GM12878 (cell line): ENCODE measurements at regions not wholly inside any gene's neighbourhood (a gene's known extent, or its start where the extent isn't known, plus 50 kb on each side); places are given as distances from the start of the nearest gene placed in this dataset.

Experiments
- ATAC-seq: fragments of 200-7000 bp; cut with Tn5 transposase; 3 replicates; pipeline ENCODE4 v1.9.1; 2020; ENCODE audit warnings: mild to moderate bottlenecking, moderate library complexity
- BruUV-seq: library from RNA; stranded (reverse); fragments of 400-500 nt; replicated peaks from 2 replicates; lab custom pipeline; 2021; lab: Mats Ljungman, UMichigan
- CTCF ChIA-PET: fragments of 300-600 bp; sonication (Branson Sonifier 250); formaldehyde crosslinking; extraction: SDS; loops from one replicate; lab custom pipeline; 2021; ENCODE audit warnings: inconsistent platforms; lab: Yijun Ruan, JAX
- POLR2A ChIA-PET: fragments of 350-600 bp; formaldehyde crosslinking; extraction: SDS; loops from one replicate; lab custom pipeline; 2021; ENCODE audit warnings: inconsistent platforms; lab: Charles Lee
- RAD21 ChIA-PET: fragments of 300-600 bp; sonication (Branson Sonifier 250); formaldehyde crosslinking; loops from one replicate; lab custom pipeline; 2023; ENCODE audit warnings: antibody characterized with exemption; ENCODE audit not compliant: unreplicated experiment; lab: Charles Lee
- SMC1A ChIA-PET: fragments of 300-600 bp; sonication (Branson Sonifier 250); formaldehyde crosslinking; loops from one replicate; lab custom pipeline; 2023; ENCODE audit not compliant: unreplicated experiment, uncharacterized antibody; lab: Charles Lee
- DNase-seq: peaks from one replicate; pipeline ENCODE4 v3.0.0-alpha.2; 2011; ENCODE audit warnings: low read depth, low spot score
- FAIRE-seq: peaks from 3 replicates; lab custom pipeline; 2011; peaks lifted over from hg19 to GRCh38; lab: Jason Lieb, UNC
- H2AFZ ChIP-seq: 2 replicates; pipeline ENCODE4 v1.6.0; 2011; ENCODE audit warnings: low read depth, low read length, control low read depth; ENCODE audit not compliant: control insufficient read depth
- H3K27ac ChIP-seq: 2 replicates; pipeline ENCODE4 v1.5.1; 2011; ENCODE audit warnings: control low read depth; ENCODE audit not compliant: control insufficient read depth, insufficient read depth
- H3K27me3 ChIP-seq, 2 experiments: replicated peaks in 1 of 2; 2 replicates each; pipeline versions ENCODE4 v1.6.0 to v1.6.1; 2011; ENCODE audit warnings: low read length in 1 of 2; ENCODE audit not compliant: control insufficient read depth in 2 of 2, insufficient read depth in 2 of 2
- H3K36me3 ChIP-seq, 2 experiments: 2 replicates each; pipeline ENCODE4 v1.5.1; 2011; ENCODE audit warnings: low read length in 1 of 2; ENCODE audit not compliant: control insufficient read depth in 2 of 2, insufficient read depth in 2 of 2
- H3K4me1 ChIP-seq: 2 replicates; pipeline ENCODE4 v1.6.1; 2011; ENCODE audit warnings: mild to moderate bottlenecking, low read length, moderate library complexity, mixed read lengths; ENCODE audit not compliant: control insufficient read depth, insufficient read depth
- H3K4me2 ChIP-seq: 2 replicates; pipeline ENCODE4 v1.6.0; 2011; ENCODE audit warnings: control low read depth; ENCODE audit not compliant: control insufficient read depth, insufficient read depth
- H3K4me3 ChIP-seq: fragments of 200-600 bp; sonication (generic); 2 replicates; pipeline ENCODE4 v1.5.1; 2016
- H3K79me2 ChIP-seq: 2 replicates; pipeline ENCODE4 v1.6.0; 2011; ENCODE audit warnings: low read length; ENCODE audit not compliant: control insufficient read depth, insufficient read depth
- H3K9ac ChIP-seq: 2 replicates; pipeline ENCODE4 v1.8.0; 2011; ENCODE audit warnings: low read length, control low read depth, mixed read lengths; ENCODE audit not compliant: control insufficient read depth, insufficient read depth
- H3K9me3 ChIP-seq: replicated peaks from 3 replicates; pipeline ENCODE4 v1.5.1; 2011; ENCODE audit warnings: mild to moderate bottlenecking, low read length; ENCODE audit not compliant: control insufficient read depth, insufficient read depth
- H4K20me1 ChIP-seq: 2 replicates; pipeline ENCODE4 v1.6.0; 2011; ENCODE audit not compliant: control insufficient read depth, insufficient read depth
- MEF2B ChIP-seq: fragments of 450-650 bp; IDR thresholded peaks from 2 replicates; pipeline ENCODE4 v1.6.1; 2018; ENCODE audit warnings: mild to moderate bottlenecking, moderate library complexity; ENCODE audit not compliant: partially characterized antibody, poor library complexity, severe bottlenecking
- RBBP5 ChIP-seq: fragments of 200-600 bp; sonication (generic); conservative IDR thresholded peaks from 2 replicates; pipeline ENCODE4 v1.6.1; 2016
- SIN3A ChIP-seq: IDR thresholded peaks from 2 replicates; pipeline ENCODE4 v1.6.1; 2012; ENCODE audit warnings: low read depth, low read length, improper control_type of control experiment
- TCF12 ChIP-seq: IDR thresholded peaks from 2 replicates; pipeline ENCODE4 v1.6.1; 2011; ENCODE audit warnings: low read depth, mild to moderate bottlenecking, low read length
- WGBS: methylation state at CpG from one replicate; pipeline ENCODE4 v1.1.6; 2016; ENCODE audit warnings: low lambda C conversion rate; ENCODE audit not compliant: insufficient replicate concordance, insufficient coverage; ENCODE audit errors: missing lambda C conversion rate; 5-methylcytosine and 5-hydroxymethylcytosine counted together
- in situ Hi-C: fragments of 300-500 bp; cut with MboI; formaldehyde crosslinking; loops from 9 replicates; pipeline ENCODE4 v1.14.3; 2018; ENCODE audit warnings: mixed read lengths
- intact Hi-C: fragments of 100-400 bp; cut with micrococcal nuclease; formaldehyde crosslinking; loops from one replicate; pipeline ENCODE4 v1.14.2; 2022; ENCODE audit not compliant: unreplicated experiment
- TF ChIP-seq, protein P1 (sequence below): fragments of 450-650 bp; IDR thresholded peaks from 2 replicates; pipeline ENCODE4 v1.6.1; 2016; ENCODE audit warnings: mild to moderate bottlenecking
- TF ChIP-seq, protein P2 (sequence below): fragments of 450-650 bp; IDR thresholded peaks from 2 replicates; pipeline ENCODE4 v1.6.1; 2016; ENCODE audit warnings: mild to moderate bottlenecking
- TF ChIP-seq, protein P3 (sequence below), 3 experiments: IDR thresholded peaks in 2 of 3; conservative IDR thresholded peaks in 1 of 3; 2 replicates each; pipeline ENCODE4 v1.5.1; 2011; ENCODE audit warnings: low read depth in 3 of 3, low read length in 3 of 3, mild to moderate bottlenecking in 3 of 3, control low read depth in 2 of 3, moderate library complexity in 2 of 3, inconsistent platforms in 1 of 3, mixed read lengths in 1 of 3; ENCODE audit not compliant: control insufficient read depth in 2 of 3, insufficient read depth in 1 of 3; ENCODE audit errors: extremely low read depth in 1 of 3
- TF ChIP-seq, protein P4 (sequence below): fragments of 450-650 bp; IDR thresholded peaks from 2 replicates; pipeline ENCODE4 v1.6.1; 2017; ENCODE audit warnings: mild to moderate bottlenecking, low read depth, inconsistent platforms; ENCODE audit not compliant: poor library complexity, severe bottlenecking
- TF ChIP-seq, protein P5 (sequence below): fragments of 150-350 bp; IDR thresholded peaks from 2 replicates; pipeline ENCODE4 v1.6.1; 2016; ENCODE audit warnings: low read depth, low read length
- TF ChIP-seq, protein P6 (sequence below): fragments of 450-650 bp; IDR thresholded peaks from 2 replicates; pipeline ENCODE4 v1.6.1; 2017; ENCODE audit warnings: mild to moderate bottlenecking

DNA sequence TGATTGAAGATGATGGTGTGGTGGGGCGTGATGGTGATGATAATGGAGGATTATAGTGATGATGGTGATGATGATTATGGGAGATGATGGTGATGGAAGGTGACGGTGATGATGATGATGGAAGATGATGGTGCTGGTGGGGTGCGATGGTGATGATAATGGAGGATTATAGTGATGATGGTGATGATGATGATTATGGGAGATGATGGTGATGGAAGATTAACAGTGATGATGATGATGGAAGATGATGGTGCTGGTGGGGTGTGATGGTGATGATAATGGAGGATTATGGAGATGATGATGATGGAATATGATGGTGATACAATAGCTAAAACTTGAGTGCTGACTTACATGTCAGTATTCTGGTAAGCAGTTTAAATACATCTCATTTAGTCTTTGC is 391.0 kb upstream of the EEF2KMT start:
- Histone ChIP-seq H3K4me3 (no peak overlapping the region), H3K4me2 (no peak overlapping the region), H3K9me3 (no peaks in the 10 kb centered on the region), H3K36me3 (no peaks in the 10 kb centered on the region), H4K20me1 (no peaks in the 10 kb centered on the region), H2AFZ (no peak overlapping the region), H3K79me2 (no peaks in the 10 kb centered on the region), H3K9ac (no peak overlapping the region), H3K27me3 (no peaks in the 10 kb centered on the region), H3K27ac (no peak overlapping the region), H3K4me1 (no peaks in the 10 kb centered on the region)
- ChIA-PET RAD21 (no interaction called here), POLR2A (no interaction called here), SMC1A (no interaction called here), CTCF (no interaction called here)
- no peak for DNase-seq
- intact Hi-C loops (no loop called here), in situ Hi-C loops (no loop called here)
- no peak for ATAC-seq
- BruUV-seq, result no TSS peak
- FAIRE-seq, result no peak
- 22% methylated on average over 3 of the region's 3 CpGs for WGBS
- TF ChIP-seq, protein P1, sequence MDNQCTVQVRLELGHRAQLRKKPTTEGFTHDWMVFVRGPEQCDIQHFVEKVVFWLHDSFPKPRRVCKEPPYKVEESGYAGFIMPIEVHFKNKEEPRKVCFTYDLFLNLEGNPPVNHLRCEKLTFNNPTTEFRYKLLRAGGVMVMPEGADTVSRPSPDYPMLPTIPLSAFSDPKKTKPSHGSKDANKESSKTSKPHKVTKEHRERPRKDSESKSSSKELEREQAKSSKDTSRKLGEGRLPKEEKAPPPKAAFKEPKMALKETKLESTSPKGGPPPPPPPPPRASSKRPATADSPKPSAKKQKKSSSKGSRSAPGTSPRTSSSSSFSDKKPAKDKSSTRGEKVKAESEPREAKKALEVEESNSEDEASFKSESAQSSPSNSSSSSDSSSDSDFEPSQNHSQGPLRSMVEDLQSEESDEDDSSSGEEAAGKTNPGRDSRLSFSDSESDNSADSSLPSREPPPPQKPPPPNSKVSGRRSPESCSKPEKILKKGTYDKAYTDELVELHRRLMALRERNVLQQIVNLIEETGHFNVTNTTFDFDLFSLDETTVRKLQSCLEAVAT, result no peak
- TF ChIP-seq RBBP5 (no peak), TCF12 (no peak), MEF2B (no peak), SIN3A (no peak)
- TF ChIP-seq, protein P2, sequence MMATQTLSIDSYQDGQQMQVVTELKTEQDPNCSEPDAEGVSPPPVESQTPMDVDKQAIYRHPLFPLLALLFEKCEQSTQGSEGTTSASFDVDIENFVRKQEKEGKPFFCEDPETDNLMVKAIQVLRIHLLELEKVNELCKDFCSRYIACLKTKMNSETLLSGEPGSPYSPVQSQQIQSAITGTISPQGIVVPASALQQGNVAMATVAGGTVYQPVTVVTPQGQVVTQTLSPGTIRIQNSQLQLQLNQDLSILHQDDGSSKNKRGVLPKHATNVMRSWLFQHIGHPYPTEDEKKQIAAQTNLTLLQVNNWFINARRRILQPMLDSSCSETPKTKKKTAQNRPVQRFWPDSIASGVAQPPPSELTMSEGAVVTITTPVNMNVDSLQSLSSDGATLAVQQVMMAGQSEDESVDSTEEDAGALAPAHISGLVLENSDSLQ, result no peak
- TF ChIP-seq, protein P3, sequence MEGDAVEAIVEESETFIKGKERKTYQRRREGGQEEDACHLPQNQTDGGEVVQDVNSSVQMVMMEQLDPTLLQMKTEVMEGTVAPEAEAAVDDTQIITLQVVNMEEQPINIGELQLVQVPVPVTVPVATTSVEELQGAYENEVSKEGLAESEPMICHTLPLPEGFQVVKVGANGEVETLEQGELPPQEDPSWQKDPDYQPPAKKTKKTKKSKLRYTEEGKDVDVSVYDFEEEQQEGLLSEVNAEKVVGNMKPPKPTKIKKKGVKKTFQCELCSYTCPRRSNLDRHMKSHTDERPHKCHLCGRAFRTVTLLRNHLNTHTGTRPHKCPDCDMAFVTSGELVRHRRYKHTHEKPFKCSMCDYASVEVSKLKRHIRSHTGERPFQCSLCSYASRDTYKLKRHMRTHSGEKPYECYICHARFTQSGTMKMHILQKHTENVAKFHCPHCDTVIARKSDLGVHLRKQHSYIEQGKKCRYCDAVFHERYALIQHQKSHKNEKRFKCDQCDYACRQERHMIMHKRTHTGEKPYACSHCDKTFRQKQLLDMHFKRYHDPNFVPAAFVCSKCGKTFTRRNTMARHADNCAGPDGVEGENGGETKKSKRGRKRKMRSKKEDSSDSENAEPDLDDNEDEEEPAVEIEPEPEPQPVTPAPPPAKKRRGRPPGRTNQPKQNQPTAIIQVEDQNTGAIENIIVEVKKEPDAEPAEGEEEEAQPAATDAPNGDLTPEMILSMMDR (IDR thresholded peaks at IDR 0.05 in 2 of 3, conservative IDR thresholded peaks at IDR 0.05 in 1 of 3; ENCODE audit: control insufficient read depth in 2 of 3, extremely low read depth in 1 of 3, insufficient read depth in 1 of 3, low read depth in 3 of 3, low read length in 3 of 3), result no peak
- TF ChIP-seq, protein P4, sequence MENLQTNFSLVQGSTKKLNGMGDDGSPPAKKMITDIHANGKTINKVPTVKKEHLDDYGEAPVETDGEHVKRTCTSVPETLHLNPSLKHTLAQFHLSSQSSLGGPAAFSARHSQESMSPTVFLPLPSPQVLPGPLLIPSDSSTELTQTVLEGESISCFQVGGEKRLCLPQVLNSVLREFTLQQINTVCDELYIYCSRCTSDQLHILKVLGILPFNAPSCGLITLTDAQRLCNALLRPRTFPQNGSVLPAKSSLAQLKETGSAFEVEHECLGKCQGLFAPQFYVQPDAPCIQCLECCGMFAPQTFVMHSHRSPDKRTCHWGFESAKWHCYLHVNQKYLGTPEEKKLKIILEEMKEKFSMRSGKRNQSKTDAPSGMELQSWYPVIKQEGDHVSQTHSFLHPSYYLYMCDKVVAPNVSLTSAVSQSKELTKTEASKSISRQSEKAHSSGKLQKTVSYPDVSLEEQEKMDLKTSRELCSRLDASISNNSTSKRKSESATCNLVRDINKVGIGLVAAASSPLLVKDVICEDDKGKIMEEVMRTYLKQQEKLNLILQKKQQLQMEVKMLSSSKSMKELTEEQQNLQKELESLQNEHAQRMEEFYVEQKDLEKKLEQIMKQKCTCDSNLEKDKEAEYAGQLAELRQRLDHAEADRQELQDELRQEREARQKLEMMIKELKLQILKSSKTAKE, result no peak
- TF ChIP-seq, protein P5, sequence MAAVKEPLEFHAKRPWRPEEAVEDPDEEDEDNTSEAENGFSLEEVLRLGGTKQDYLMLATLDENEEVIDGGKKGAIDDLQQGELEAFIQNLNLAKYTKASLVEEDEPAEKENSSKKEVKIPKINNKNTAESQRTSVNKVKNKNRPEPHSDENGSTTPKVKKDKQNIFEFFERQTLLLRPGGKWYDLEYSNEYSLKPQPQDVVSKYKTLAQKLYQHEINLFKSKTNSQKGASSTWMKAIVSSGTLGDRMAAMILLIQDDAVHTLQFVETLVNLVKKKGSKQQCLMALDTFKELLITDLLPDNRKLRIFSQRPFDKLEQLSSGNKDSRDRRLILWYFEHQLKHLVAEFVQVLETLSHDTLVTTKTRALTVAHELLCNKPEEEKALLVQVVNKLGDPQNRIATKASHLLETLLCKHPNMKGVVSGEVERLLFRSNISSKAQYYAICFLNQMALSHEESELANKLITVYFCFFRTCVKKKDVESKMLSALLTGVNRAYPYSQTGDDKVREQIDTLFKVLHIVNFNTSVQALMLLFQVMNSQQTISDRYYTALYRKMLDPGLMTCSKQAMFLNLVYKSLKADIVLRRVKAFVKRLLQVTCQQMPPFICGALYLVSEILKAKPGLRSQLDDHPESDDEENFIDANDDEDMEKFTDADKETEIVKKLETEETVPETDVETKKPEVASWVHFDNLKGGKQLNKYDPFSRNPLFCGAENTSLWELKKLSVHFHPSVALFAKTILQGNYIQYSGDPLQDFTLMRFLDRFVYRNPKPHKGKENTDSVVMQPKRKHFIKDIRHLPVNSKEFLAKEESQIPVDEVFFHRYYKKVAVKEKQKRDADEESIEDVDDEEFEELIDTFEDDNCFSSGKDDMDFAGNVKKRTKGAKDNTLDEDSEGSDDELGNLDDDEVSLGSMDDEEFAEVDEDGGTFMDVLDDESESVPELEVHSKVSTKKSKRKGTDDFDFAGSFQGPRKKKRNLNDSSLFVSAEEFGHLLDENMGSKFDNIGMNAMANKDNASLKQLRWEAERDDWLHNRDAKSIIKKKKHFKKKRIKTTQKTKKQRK, result no peak
- TF ChIP-seq, protein P6, sequence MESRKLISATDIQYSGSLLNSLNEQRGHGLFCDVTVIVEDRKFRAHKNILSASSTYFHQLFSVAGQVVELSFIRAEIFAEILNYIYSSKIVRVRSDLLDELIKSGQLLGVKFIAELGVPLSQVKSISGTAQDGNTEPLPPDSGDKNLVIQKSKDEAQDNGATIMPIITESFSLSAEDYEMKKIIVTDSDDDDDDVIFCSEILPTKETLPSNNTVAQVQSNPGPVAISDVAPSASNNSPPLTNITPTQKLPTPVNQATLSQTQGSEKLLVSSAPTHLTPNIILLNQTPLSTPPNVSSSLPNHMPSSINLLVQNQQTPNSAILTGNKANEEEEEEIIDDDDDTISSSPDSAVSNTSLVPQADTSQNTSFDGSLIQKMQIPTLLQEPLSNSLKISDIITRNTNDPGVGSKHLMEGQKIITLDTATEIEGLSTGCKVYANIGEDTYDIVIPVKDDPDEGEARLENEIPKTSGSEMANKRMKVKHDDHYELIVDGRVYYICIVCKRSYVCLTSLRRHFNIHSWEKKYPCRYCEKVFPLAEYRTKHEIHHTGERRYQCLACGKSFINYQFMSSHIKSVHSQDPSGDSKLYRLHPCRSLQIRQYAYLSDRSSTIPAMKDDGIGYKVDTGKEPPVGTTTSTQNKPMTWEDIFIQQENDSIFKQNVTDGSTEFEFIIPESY, result no peak
